ENCODE measurements at regions not wholly inside any gene's neighbourhood (a gene's known extent, or its start where the extent isn't known, plus 50 kb on each side); places are given as distances from the start of the nearest gene placed in this dataset.

- H3K27ac ChIP-seq, result no peak overlapping the region
- TF ChIP-seq, protein P1, sequence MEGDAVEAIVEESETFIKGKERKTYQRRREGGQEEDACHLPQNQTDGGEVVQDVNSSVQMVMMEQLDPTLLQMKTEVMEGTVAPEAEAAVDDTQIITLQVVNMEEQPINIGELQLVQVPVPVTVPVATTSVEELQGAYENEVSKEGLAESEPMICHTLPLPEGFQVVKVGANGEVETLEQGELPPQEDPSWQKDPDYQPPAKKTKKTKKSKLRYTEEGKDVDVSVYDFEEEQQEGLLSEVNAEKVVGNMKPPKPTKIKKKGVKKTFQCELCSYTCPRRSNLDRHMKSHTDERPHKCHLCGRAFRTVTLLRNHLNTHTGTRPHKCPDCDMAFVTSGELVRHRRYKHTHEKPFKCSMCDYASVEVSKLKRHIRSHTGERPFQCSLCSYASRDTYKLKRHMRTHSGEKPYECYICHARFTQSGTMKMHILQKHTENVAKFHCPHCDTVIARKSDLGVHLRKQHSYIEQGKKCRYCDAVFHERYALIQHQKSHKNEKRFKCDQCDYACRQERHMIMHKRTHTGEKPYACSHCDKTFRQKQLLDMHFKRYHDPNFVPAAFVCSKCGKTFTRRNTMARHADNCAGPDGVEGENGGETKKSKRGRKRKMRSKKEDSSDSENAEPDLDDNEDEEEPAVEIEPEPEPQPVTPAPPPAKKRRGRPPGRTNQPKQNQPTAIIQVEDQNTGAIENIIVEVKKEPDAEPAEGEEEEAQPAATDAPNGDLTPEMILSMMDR (IDR thresholded peaks at IDR 0.05), result no peak
- no peaks in the 10 kb centered on the region for H3K9me3 ChIP-seq
- intact Hi-C loops (cut with DNase I), result no loop called here
- DNase-seq (ENCODE audit: low spot score in 2 of 2), result no peak
- H3K4me1 ChIP-seq, result no peaks in the 10 kb centered on the region
- no peaks in the 10 kb centered on the region for H3K36me3 ChIP-seq
- H3K4me3 ChIP-seq, result no peak overlapping the region
- no peaks in the 10 kb centered on the region for H3K27me3 ChIP-seq
Observed at GRCh38 chr16:89034971-89035668, 58.1 kb upstream of the CBFA2T3 start.

GRCh38 chr16:89035669-89036570, 57.7 kb upstream of the ACSF3 start:
- intact Hi-C loops (cut with DNase I), result no loop called here
- TF ChIP-seq, protein P1 (IDR thresholded peaks at IDR 0.05), result no peak
- H3K36me3 ChIP-seq, result no peaks in the 10 kb centered on the region
- H3K4me1 ChIP-seq, result no peaks in the 10 kb centered on the region
- H3K27me3 ChIP-seq, result no peaks in the 10 kb centered on the region
- no peaks in the 10 kb centered on the region for H3K9me3 ChIP-seq
- H3K27ac ChIP-seq, result no peak overlapping the region
- no peak overlapping the region for H3K4me3 ChIP-seq
- no peak for DNase-seq (ENCODE audit: low spot score in 2 of 2)

- Histone ChIP-seq H3K4me3 (no peak overlapping the region), H3K9me3 (no peaks in the 10 kb centered on the region), H3K4me1 (no peaks in the 10 kb centered on the region), H3K27me3 (no peaks in the 10 kb centered on the region), H3K27ac (no peak overlapping the region), H3K36me3 (no peaks in the 10 kb centered on the region)
- intact Hi-C loops (cut with DNase I), result no loop called here
- DNase-seq (ENCODE audit: low spot score in 2 of 2), result no peak
- TF ChIP-seq, protein P1 (IDR thresholded peaks at IDR 0.05), result no peak
Observed at GRCh38 chr16:89036776-89037175, 56.9 kb upstream of the ACSF3 start.

DNA sequence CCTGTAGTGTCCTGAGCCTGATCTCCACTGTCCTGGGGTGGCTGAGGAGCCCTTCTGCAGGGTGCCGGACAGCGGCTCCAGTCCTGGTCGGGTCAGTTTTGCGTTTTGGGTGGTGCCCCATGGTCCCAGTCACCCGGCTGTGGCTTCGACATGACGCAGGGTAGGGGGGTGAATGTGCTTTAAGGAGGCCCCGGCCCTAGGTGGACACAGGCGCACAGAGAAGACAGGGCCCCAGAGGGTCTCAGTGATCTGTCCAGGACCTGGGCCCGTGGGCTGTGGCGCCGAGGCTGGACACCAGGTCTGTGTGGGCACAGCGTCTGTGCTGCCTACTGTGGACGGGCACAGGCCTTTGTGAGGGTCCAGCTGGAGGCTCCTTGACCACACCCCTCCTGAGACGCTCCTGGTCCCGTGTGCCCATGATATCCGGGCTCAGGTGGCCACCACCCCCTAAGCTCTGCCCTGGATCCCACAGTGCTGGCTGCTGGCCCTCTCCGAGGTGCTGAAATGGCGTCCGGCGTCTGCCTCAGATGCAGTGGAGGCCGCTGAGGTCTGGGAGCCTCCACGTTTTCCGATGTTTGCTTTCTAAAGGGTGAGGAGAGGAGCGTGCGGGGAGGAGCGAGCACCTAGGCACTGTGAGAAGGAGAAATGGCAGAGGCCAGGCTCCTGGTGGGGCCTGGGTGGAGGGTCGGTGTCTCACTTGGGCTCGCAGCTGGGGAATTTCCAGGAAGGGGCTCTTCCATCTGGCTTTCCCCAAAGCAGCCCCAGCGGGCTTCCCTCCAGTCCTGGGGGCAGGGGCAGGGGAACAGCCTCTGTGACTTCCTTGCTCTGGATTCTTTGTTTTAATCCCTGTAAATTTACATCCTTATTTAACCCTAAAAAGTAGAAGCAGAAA, 56.1 kb upstream of the ACSF3 start:
- Histone ChIP-seq H3K4me3 (no peak overlapping the region), H3K4me1 (no peaks in the 10 kb centered on the region), H3K9me3 (no peaks in the 10 kb centered on the region), H3K36me3 (no peaks in the 10 kb centered on the region), H3K27me3 (no peaks in the 10 kb centered on the region), H3K27ac (no peak overlapping the region)
- intact Hi-C loops (cut with DNase I), result no loop called here
- TF ChIP-seq, protein P1 (IDR thresholded peaks at IDR 0.05), result no peak
- DNase-seq (ENCODE audit: low spot score in 2 of 2), result no peak

GRCh38 chr16:89038221-89038721, 55.4 kb upstream of the ACSF3 start:
- Histone ChIP-seq H3K27ac (no peak overlapping the region), H3K27me3 (no peaks in the 10 kb centered on the region), H3K36me3 (no peaks in the 10 kb centered on the region), H3K4me1 (no peaks in the 10 kb centered on the region), H3K9me3 (no peaks in the 10 kb centered on the region), H3K4me3 (no peak overlapping the region)
- no peak for DNase-seq (ENCODE audit: low spot score in 2 of 2)
- intact Hi-C loops (cut with DNase I), result no loop called here
- TF ChIP-seq, protein P1 (IDR thresholded peaks at IDR 0.05), result no peak

Measured in ascending aorta (tissue), 2 donors.